A549 (cell line): ENCODE measurements at regions not wholly inside any gene's neighbourhood (a gene's known extent, or its start where the extent isn't known, plus 50 kb on each side); places are given as distances from the start of the nearest gene placed in this dataset.

Source experiments
- ATAC-seq, 2 experiments: fragments of 200-7000 bp in 1 of 2; fragments of >200 bp in 1 of 2; cut with Nextera tagmentation in 1 of 2; cut with Tn5 transposase in 1 of 2; 3 replicates each; pipeline versions ENCODE4 v1.8.0 to v1.9.1; 2018 to 2020; ENCODE audit warnings: mild to moderate bottlenecking in 1 of 2, moderate library complexity in 1 of 2
- CTCF ChIA-PET: fragments of 300-600 bp; sonication (Branson Sonifier 250); formaldehyde crosslinking; extraction: SDS; loops from one replicate; lab custom pipeline; 2021; ENCODE audit warnings: antibody characterized with exemption, inconsistent platforms; lab: Yijun Ruan, JAX
- POLR2A ChIA-PET: fragments of 350-600 bp; formaldehyde crosslinking; extraction: SDS; loops from one replicate; lab custom pipeline; 2021; ENCODE audit warnings: antibody characterized with exemption, inconsistent platforms; lab: Yijun Ruan, JAX
- DNase-seq, 2 experiments: peaks; one replicate each; pipeline versions ENCODE4 v3.0.0 to v3.0.0-alpha.2; 2011 to 2016; ENCODE audit warnings: low read depth in 1 of 2, low spot score in 1 of 2
- FAIRE-seq: peaks from 2 replicates; lab custom pipeline; 2011; peaks lifted over from hg19 to GRCh38; lab: Jason Lieb, UNC
- H3K27ac ChIP-seq, 2 experiments: fragments of >200 bp; sonication (Bioruptor Twin); formaldehyde crosslinking; 3 replicates each; pipeline ENCODE4 v1.5.1; 2016 to 2017
- H3K4me1 ChIP-seq: fragments of >200 bp; sonication (Bioruptor Twin); formaldehyde crosslinking; 3 replicates; pipeline ENCODE4 v1.6.1; 2016
- H3K4me2 ChIP-seq: fragments of >200 bp; sonication (Bioruptor Twin); formaldehyde crosslinking; 3 replicates; pipeline ENCODE4 v1.6.1; 2016
- H3K4me3 ChIP-seq: fragments of >200 bp; sonication (Bioruptor Twin); formaldehyde crosslinking; 3 replicates; pipeline ENCODE4 v1.5.1; 2016
- H3K9me3 ChIP-seq: fragments of >200 bp; sonication (Bioruptor Twin); formaldehyde crosslinking; 3 replicates; pipeline ENCODE4 v1.6.1; 2016
- BCL3 ChIP-seq: fragments of >200 bp; sonication (Bioruptor Twin); formaldehyde crosslinking; IDR thresholded peaks from 3 replicates; pipeline ENCODE4 v1.6.1; 2016
- CBX2 ChIP-seq: fragments of 200-600 bp; sonication (generic); IDR thresholded peaks from 2 replicates; pipeline ENCODE4 v1.6.1; 2016; ENCODE audit warnings: low read depth, mild to moderate bottlenecking, borderline replicate concordance
- CHD2 ChIP-seq: fragments of 150-350 bp; IDR thresholded peaks from 2 replicates; pipeline ENCODE4 v1.6.1; 2014; ENCODE audit warnings: low read length; ENCODE audit not compliant: partially characterized antibody
- CHD4 ChIP-seq: fragments of 200-600 bp; sonication (generic); IDR thresholded peaks from 2 replicates; pipeline ENCODE4 v1.6.1; 2016; ENCODE audit warnings: antibody characterized with exemption, mild to moderate bottlenecking, borderline replicate concordance
- CTCF ChIP-seq: fragments of >200 bp; sonication (Bioruptor Twin); formaldehyde crosslinking; IDR thresholded peaks from 3 replicates; pipeline ENCODE4 v1.5.1; 2016
- EHMT2 ChIP-seq: fragments of 200-600 bp; sonication (generic); IDR thresholded peaks from 2 replicates; pipeline ENCODE4 v1.6.1; 2016; ENCODE audit warnings: antibody characterized with exemption, low read depth, mild to moderate bottlenecking, moderate library complexity
- EP300 ChIP-seq, 2 experiments: fragments of >200 bp; sonication (Bioruptor Twin); formaldehyde crosslinking; IDR thresholded peaks; 2 replicates in 1 of 2; 3 replicates in 1 of 2; pipeline ENCODE4 v1.6.1; 2016 to 2017
- FOSL2 ChIP-seq, 2 experiments: fragments of 450-650 bp in 1 of 2; fragments of >200 bp in 1 of 2; sonication (Bioruptor Twin) in 1 of 2; formaldehyde crosslinking; IDR thresholded peaks; 2 replicates each; pipeline versions ENCODE4 v1.5.0 to v1.6.1; 2016 to 2020; ENCODE audit warnings: mild to moderate bottlenecking in 1 of 2, moderate library complexity in 1 of 2
- FOXS1 ChIP-seq: fragments of 250-450 bp; sonication (Bioruptor Pico); IDR thresholded peaks from 2 replicates; pipeline ENCODE4 v1.5.0; 2020; ENCODE audit warnings: mild to moderate bottlenecking, moderate library complexity
- HOXA7 ChIP-seq: fragments of 250-450 bp; sonication (Bioruptor Pico); IDR thresholded peaks from 2 replicates; pipeline ENCODE4 v1.5.0; 2020; ENCODE audit warnings: mild to moderate bottlenecking, moderate library complexity
- HOXB13 ChIP-seq: fragments of 250-450 bp; sonication (Bioruptor Pico); IDR thresholded peaks from 2 replicates; pipeline ENCODE4 v1.5.0; 2020; ENCODE audit warnings: low read depth, mild to moderate bottlenecking, moderate library complexity
- HOXB5 ChIP-seq: fragments of 250-450 bp; sonication (Bioruptor Pico); IDR thresholded peaks from 2 replicates; pipeline ENCODE4 v1.5.0; 2020; ENCODE audit warnings: mild to moderate bottlenecking, moderate library complexity
- JUN ChIP-seq, 2 experiments: fragments of >200 bp; sonication (Bioruptor Twin); formaldehyde crosslinking; IDR thresholded peaks; 2 replicates in 1 of 2; 3 replicates in 1 of 2; pipeline ENCODE4 v1.6.1; 2016 to 2017
- MYC ChIP-seq: IDR thresholded peaks from 2 replicates; pipeline ENCODE4 v1.6.1; 2012; ENCODE audit warnings: mild to moderate bottlenecking, inconsistent platforms, low read length, improper control_type of control experiment, borderline replicate concordance
- PHF8 ChIP-seq: fragments of 200-600 bp; sonication (generic); IDR thresholded peaks from 2 replicates; pipeline ENCODE4 v1.6.1; 2016; ENCODE audit warnings: low read depth, mild to moderate bottlenecking, antibody characterized with exemption, moderate library complexity, borderline replicate concordance
- RARB ChIP-seq: fragments of 250-450 bp; sonication (Bioruptor Pico); IDR thresholded peaks from 2 replicates; pipeline ENCODE4 v1.8.0; 2021; ENCODE audit warnings: mild to moderate bottlenecking, moderate library complexity
- RCOR1 ChIP-seq: fragments of 150-350 bp; IDR thresholded peaks from 2 replicates; pipeline ENCODE4 v1.6.1; 2014; ENCODE audit warnings: antibody characterized with exemption, low read length, low read depth
- SREBF2 ChIP-seq: fragments of 450-650 bp; IDR thresholded peaks from 2 replicates; pipeline ENCODE4 v1.6.1; 2014; ENCODE audit warnings: mild to moderate bottlenecking, moderate library complexity
- TP53 ChIP-seq: fragments of 250-450 bp; sonication (Bioruptor Pico); IDR thresholded peaks from 2 replicates; pipeline ENCODE4 v1.5.0; 2021; ENCODE audit warnings: mild to moderate bottlenecking, moderate library complexity
- ZC3H11A ChIP-seq: fragments of 450-650 bp; IDR thresholded peaks from 2 replicates; pipeline ENCODE4 v1.6.1; 2014; ENCODE audit warnings: antibody characterized with exemption, mild to moderate bottlenecking
- ZFP36 ChIP-seq: fragments of 450-650 bp; IDR thresholded peaks from 2 replicates; pipeline ENCODE4 v1.6.1; 2014; ENCODE audit warnings: borderline replicate concordance; ENCODE audit not compliant: partially characterized antibody
- ZNF302 ChIP-seq: fragments of 250-450 bp; sonication (Bioruptor Pico); IDR thresholded peaks from 2 replicates; pipeline ENCODE4 v1.9.0; 2021; ENCODE audit warnings: inconsistent platforms, mild to moderate bottlenecking, moderate library complexity
- ZSCAN20 ChIP-seq: fragments of 250-450 bp; sonication (Bioruptor Pico); IDR thresholded peaks from 2 replicates; pipeline ENCODE4 v1.8.0; 2022; ENCODE audit warnings: mild to moderate bottlenecking, moderate library complexity
- WGBS: methylation state at CpG from one replicate; pipeline ENCODE4 v1.1.6; 2017; ENCODE audit errors: missing lambda C conversion rate; 5-methylcytosine and 5-hydroxymethylcytosine counted together
- TF ChIP-seq, protein P1 (sequence below): IDR thresholded peaks from 2 replicates; pipeline ENCODE4 v1.6.1; 2012
- TF ChIP-seq, protein P2 (sequence below): fragments of 200-600 bp; sonication (generic); IDR thresholded peaks from 2 replicates; pipeline ENCODE4 v1.6.1; 2016; ENCODE audit warnings: antibody characterized with exemption, mild to moderate bottlenecking, moderate library complexity
- TF ChIP-seq, protein P3 (sequence below): IDR thresholded peaks from 2 replicates; pipeline ENCODE4 v1.6.1; 2012; ENCODE audit warnings: low read depth, borderline replicate concordance

DNA sequence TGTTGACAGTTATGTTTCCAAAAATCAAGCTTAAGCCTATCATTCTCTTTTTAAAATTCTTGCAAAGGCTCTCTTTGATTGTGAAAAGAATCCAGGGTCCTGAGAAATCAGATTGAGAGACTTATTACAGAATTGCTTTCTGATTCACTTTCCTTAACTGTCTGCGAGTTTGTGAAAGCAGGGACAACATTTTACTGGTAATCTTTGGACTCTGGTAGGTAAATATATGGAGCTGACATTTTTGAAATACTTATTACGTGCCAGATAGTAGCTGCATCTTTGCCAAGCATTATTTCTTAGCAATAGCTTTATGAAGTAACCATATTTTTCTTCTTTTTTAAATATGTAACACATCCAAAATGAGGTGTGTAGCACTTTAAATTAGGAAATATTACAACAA, 570.9 kb downstream of the CMPK2 start (continued):
- no peak for TF ChIP-seq ZFP36
- no peak for TF ChIP-seq CHD4
- no peak for TF ChIP-seq SREBF2
- no peak for TF ChIP-seq CHD2
- TF ChIP-seq, protein P1, sequence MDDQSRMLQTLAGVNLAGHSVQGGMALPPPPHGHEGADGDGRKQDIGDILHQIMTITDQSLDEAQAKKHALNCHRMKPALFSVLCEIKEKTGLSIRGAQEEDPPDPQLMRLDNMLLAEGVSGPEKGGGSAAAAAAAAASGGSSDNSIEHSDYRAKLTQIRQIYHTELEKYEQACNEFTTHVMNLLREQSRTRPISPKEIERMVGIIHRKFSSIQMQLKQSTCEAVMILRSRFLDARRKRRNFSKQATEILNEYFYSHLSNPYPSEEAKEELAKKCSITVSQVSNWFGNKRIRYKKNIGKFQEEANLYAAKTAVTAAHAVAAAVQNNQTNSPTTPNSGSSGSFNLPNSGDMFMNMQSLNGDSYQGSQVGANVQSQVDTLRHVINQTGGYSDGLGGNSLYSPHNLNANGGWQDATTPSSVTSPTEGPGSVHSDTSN, result no peak
- no peak for TF ChIP-seq HOXB13 (CRISPR knock-in tag)
- no peak for TF ChIP-seq FOXS1 (CRISPR knock-in tag)

DNA sequence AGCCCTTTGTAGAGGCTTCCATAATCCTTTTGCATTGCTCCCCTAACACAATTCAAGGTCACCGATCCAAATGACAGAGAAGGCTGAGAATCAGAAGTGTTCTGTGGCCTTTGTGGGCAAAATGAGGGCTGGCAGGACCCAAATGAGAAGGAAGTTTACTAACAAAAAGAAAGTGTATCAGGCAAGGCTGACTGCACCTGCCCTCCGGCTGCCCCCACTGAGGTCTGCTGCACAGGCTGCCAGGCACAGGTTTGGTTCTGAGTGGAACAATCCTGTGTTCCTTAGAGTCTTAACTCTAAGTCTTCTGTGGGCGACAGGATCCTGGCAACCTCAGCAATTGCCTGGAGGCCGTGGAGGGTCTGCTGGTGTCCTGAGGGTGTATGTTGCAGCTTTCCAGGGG, 568.5 kb downstream of the CMPK2 start:
- H3K9me3 ChIP-seq, result peaks cover 3% of the 10 kb centered on the region; the same call in 1 of the 3 replicates
- ChIA-PET CTCF (interaction anchor here (0.7 kb wide), 1 partner anchor 18 kb away, joined by 3 read pairs; no protein-coding TSS in a partner anchor), POLR2A (no interaction called here)
- ATAC-seq (no peak), DNase-seq (no peak)
- 8% methylated on average over 4 of the region's 4 CpGs for WGBS
- H3K4me1 ChIP-seq, result no peaks in the 10 kb centered on the region
- no peak for TF ChIP-seq SREBF2
- no peak for TF ChIP-seq RCOR1
- no peak for TF ChIP-seq EP300 (IDR thresholded peaks at IDR 0.05)
- no peak for TF ChIP-seq TP53 (CRISPR knock-in tag)
- TF ChIP-seq MYC, result no peak
- TF ChIP-seq ZNF302, result no peak
- no peak for TF ChIP-seq BCL3
- no peak for TF ChIP-seq HOXB13 (CRISPR knock-in tag)
- TF ChIP-seq CBX2, result no peak
- TF ChIP-seq RARB (CRISPR knock-in tag), result no peak
- TF ChIP-seq, all 56 proteins: peak for 0
- H3K4me3 ChIP-seq, result no peak overlapping the region
- no peak overlapping the region for H3K27ac ChIP-seq
- H3K4me2 ChIP-seq, result no peak overlapping the region
- FAIRE-seq, result no peak

GRCh38 chr2:6301426-6301825, 564.3 kb downstream of the CMPK2 start:
- ATAC-seq, result no peak
- H3K9me3 ChIP-seq, result peaks cover 4% of the 10 kb centered on the region; the same call in 1 of the 3 replicates
- FAIRE-seq, result no peak
- no peak overlapping the region for H3K4me3 ChIP-seq
- ChIA-PET CTCF (no interaction called here), POLR2A (no interaction called here)
- H3K4me1 ChIP-seq, result no peaks in the 10 kb centered on the region
- no peak overlapping the region for H3K27ac ChIP-seq
- no peak for DNase-seq
- H3K4me2 ChIP-seq, result no peak overlapping the region
- 0% methylated on average over 2 of the region's 2 CpGs for WGBS
- TF ChIP-seq PHF8, result no peak
- TF ChIP-seq MYC, result no peak
- TF ChIP-seq ZSCAN20 (CRISPR knock-in tag), result no peak
- TF ChIP-seq HOXB5, result no peak
- no peak for TF ChIP-seq CBX2
- no peak for TF ChIP-seq CTCF
- TF ChIP-seq RARB (CRISPR knock-in tag), result no peak
- TF ChIP-seq FOSL2 (IDR thresholded peaks at IDR 0.05), result no peak
- no peak for TF ChIP-seq FOSL2 (CRISPR knock-in tag; IDR thresholded peaks at IDR 0.05)
- no peak for TF ChIP-seq CHD4
- no peak for TF ChIP-seq HOXA7 (CRISPR knock-in tag)
- TF ChIP-seq EHMT2, result no peak
- no peak for TF ChIP-seq ZC3H11A
- TF ChIP-seq, protein P2, sequence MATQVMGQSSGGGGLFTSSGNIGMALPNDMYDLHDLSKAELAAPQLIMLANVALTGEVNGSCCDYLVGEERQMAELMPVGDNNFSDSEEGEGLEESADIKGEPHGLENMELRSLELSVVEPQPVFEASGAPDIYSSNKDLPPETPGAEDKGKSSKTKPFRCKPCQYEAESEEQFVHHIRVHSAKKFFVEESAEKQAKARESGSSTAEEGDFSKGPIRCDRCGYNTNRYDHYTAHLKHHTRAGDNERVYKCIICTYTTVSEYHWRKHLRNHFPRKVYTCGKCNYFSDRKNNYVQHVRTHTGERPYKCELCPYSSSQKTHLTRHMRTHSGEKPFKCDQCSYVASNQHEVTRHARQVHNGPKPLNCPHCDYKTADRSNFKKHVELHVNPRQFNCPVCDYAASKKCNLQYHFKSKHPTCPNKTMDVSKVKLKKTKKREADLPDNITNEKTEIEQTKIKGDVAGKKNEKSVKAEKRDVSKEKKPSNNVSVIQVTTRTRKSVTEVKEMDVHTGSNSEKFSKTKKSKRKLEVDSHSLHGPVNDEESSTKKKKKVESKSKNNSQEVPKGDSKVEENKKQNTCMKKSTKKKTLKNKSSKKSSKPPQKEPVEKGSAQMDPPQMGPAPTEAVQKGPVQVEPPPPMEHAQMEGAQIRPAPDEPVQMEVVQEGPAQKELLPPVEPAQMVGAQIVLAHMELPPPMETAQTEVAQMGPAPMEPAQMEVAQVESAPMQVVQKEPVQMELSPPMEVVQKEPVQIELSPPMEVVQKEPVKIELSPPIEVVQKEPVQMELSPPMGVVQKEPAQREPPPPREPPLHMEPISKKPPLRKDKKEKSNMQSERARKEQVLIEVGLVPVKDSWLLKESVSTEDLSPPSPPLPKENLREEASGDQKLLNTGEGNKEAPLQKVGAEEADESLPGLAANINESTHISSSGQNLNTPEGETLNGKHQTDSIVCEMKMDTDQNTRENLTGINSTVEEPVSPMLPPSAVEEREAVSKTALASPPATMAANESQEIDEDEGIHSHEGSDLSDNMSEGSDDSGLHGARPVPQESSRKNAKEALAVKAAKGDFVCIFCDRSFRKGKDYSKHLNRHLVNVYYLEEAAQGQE, result no peak
- TF ChIP-seq TP53 (CRISPR knock-in tag), result no peak
- TF ChIP-seq, protein P3, sequence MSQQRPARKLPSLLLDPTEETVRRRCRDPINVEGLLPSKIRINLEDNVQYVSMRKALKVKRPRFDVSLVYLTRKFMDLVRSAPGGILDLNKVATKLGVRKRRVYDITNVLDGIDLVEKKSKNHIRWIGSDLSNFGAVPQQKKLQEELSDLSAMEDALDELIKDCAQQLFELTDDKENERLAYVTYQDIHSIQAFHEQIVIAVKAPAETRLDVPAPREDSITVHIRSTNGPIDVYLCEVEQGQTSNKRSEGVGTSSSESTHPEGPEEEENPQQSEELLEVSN, result no peak
- TF ChIP-seq JUN (IDR thresholded peaks at IDR 0.05), result no peak
